ENCODE measurements at regions not wholly inside any gene's neighbourhood (a gene's known extent, or its start where the extent isn't known, plus 50 kb on each side); places are given as distances from the start of the nearest gene placed in this dataset.

- Histone ChIP-seq H3K36me3 (no peaks in the 10 kb centered on the region), H3K9me3 (no peaks in the 10 kb centered on the region), H3K4me1 (no peaks in the 10 kb centered on the region), H3K4me3 (no peak overlapping the region), H3K27ac (no peak overlapping the region), H3K27me3 (no peaks in the 10 kb centered on the region)
- TF ChIP-seq CTCF (IDR thresholded peaks at IDR 0.05), result no peak
- no peak for TF ChIP-seq POLR2A (IDR thresholded peaks at IDR 0.05)
- no peak for DNase-seq
Observed at GRCh38 chrY:18958846-18959245, 185.3 kb upstream of the HSFY2 start.

DNA sequence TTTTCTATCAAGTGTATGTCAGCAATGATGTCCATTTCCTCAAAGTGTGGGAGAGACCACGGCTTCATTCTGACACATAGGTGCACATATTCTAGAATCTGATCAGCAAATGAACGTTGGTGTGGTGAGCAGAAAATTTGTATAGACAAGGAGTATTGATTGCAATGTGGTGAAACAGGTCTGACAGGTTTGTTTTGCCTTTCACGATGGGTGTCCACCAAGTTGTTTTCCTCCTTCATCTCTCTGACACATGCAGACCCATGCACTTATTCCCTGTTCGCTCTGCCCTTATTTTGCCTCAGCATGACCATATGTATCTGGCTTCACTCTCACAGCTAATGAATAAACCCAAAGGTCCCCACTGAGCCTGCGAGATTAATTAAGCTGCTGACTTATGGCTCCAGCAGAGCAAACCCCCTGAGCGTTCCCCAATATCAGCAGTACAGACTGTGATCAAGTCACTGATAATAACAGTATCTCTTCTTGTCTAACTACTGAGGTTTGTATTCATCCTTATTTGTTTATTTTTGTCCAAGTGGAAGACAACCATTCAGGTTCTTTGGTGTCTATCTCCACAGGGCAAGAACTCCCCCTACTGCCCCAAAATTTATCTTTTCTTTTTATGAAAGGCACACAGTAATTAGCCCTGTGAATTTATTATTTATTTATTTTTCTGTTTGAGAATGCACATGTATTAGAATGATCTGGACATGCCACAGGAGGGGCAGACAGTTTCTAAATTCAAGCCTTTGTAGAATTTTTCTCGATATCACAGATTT lies 178.3 kb upstream of the HSFY2 start:
- H3K4me3 ChIP-seq, result no peak overlapping the region
- DNase-seq, result no peak
- no peak for TF ChIP-seq CTCF (IDR thresholded peaks at IDR 0.05)
- no peak for TF ChIP-seq POLR2A (IDR thresholded peaks at IDR 0.05)
- H3K9me3 ChIP-seq, result no peaks in the 10 kb centered on the region
- H3K27me3 ChIP-seq, result no peaks in the 10 kb centered on the region
- H3K4me1 ChIP-seq, result no peaks in the 10 kb centered on the region
- no peaks in the 10 kb centered on the region for H3K36me3 ChIP-seq
- H3K27ac ChIP-seq, result no peak overlapping the region

GRCh38 chrY:18951019-18951418 lies 177.5 kb upstream of the HSFY2 start:
- H3K4me1 ChIP-seq, result no peaks in the 10 kb centered on the region
- H3K27ac ChIP-seq, result no peak overlapping the region
- TF ChIP-seq POLR2A (IDR thresholded peaks at IDR 0.05) (no peak), CTCF (IDR thresholded peaks at IDR 0.05) (no peak)
- H3K36me3 ChIP-seq, result no peaks in the 10 kb centered on the region
- no peak for DNase-seq
- no peaks in the 10 kb centered on the region for H3K9me3 ChIP-seq
- H3K4me3 ChIP-seq, result no peak overlapping the region
- H3K27me3 ChIP-seq, result no peaks in the 10 kb centered on the region

- no peak for DNase-seq
- Histone ChIP-seq H3K27ac (no peak overlapping the region), H3K36me3 (no peaks in the 10 kb centered on the region), H3K4me1 (no peaks in the 10 kb centered on the region), H3K9me3 (no peaks in the 10 kb centered on the region), H3K27me3 (no peaks in the 10 kb centered on the region), H3K4me3 (no peak overlapping the region)
- no peak for TF ChIP-seq CTCF (IDR thresholded peaks at IDR 0.05)
Observed at GRCh38 chrY:18936831-18937230, 163.3 kb upstream of the HSFY2 start.

- Histone ChIP-seq H3K27me3 (no peaks in the 10 kb centered on the region), H3K9me3 (no peaks in the 10 kb centered on the region), H3K36me3 (no peaks in the 10 kb centered on the region), H3K27ac (no peak overlapping the region), H3K4me3 (no peak overlapping the region), H3K4me1 (no peaks in the 10 kb centered on the region)
- TF ChIP-seq POLR2A (IDR thresholded peaks at IDR 0.05) (no peak), CTCF (IDR thresholded peaks at IDR 0.05) (no peak)
- DNase-seq, result no peak
Observed at GRCh38 chrY:18919256-18919655, 145.7 kb upstream of the HSFY2 start.

DNA sequence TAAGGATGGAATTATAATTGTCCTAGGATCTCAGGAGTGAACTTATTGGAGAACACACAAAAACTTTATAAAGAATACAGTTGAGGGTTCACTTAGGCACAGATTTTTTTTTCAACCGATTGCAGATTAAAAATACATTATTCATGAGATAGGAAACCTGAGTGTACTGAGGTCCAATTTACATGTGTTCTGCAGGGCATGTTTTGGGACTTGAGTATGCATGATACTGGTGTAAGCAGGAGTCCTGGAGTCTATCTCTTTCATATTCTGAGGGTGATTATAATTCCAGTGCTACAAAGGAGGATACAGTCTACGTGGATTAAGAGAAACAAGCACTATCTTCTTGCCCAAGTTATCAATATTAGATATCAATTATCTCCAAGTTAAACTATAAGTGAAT lies 139.3 kb upstream of the HSFY2 start:
- Histone ChIP-seq H3K27ac (no peak overlapping the region), H3K4me1 (no peaks in the 10 kb centered on the region), H3K27me3 (no peaks in the 10 kb centered on the region), H3K9me3 (no peaks in the 10 kb centered on the region), H3K4me3 (no peak overlapping the region), H3K36me3 (no peaks in the 10 kb centered on the region)
- TF ChIP-seq POLR2A (IDR thresholded peaks at IDR 0.05), result no peak
- TF ChIP-seq CTCF (IDR thresholded peaks at IDR 0.05), result no peak
- DNase-seq, result no peak
